ENCODE measurements at regions not wholly inside any gene's neighbourhood (a gene's known extent, or its start where the extent isn't known, plus 50 kb on each side); places are given as distances from the start of the nearest gene placed in this dataset.

- TF ChIP-seq TARDBP (IDR thresholded peaks at IDR 0.05) (no peak), CREB5 (CRISPR knock-in tag; IDR thresholded peaks at IDR 0.05) (no peak), FUS (optimal IDR thresholded peaks at IDR 0.05; ENCODE audit: low read depth, low read length) (no peak), ZKSCAN8 (CRISPR knock-in tag; IDR thresholded peaks at IDR 0.05) (no peak), ZNF764 (CRISPR knock-in tag; IDR thresholded peaks at IDR 0.05; ENCODE audit: low read depth) (no peak), MAFG (tag; conservative IDR thresholded peaks at IDR 0.05) (no peak), TFAP4 (CRISPR knock-in tag; IDR thresholded peaks at IDR 0.05; ENCODE audit: borderline replicate concordance) (no peak), FOXK2 (conservative IDR thresholded peaks at IDR 0.05 in 1 of 2, IDR thresholded peaks at IDR 0.05 in 1 of 2; ENCODE audit: low read depth in 2 of 2) (no peak), SAFB (IDR thresholded peaks at IDR 0.05; ENCODE audit: borderline replicate concordance, low read depth, low read length) (no peak)
These were observed 203.0 kb downstream of the RWDD3 start (continued) for GRCh38 chr1:95437011-95437410.

GRCh38 chr1:95437781-95438180, 203.8 kb downstream of the RWDD3 start:
- no peaks in the 10 kb centered on the region for H3K36me3 ChIP-seq (ENCODE audit: control insufficient read depth, insufficient read depth, low read length)
- H3K4me2 ChIP-seq (ENCODE audit: insufficient read depth, low read length) = no peak overlapping the region
- ATAC-seq (no peak), FAIRE-seq (no peak), DNase-seq (ENCODE audit: extremely low read depth in 1 of 4, low spot score in 3 of 4) (no peak)
- H3K9me1 ChIP-seq (ENCODE audit: control insufficient read depth, insufficient read depth, low read length) = no peaks in the 10 kb centered on the region
- in situ Hi-C loops (cut with MboI) = no loop called here
- no peaks in the 10 kb centered on the region for H3K9me3 ChIP-seq (replicated peaks; ENCODE audit: control insufficient read depth, insufficient read depth, low read depth, low read length)
- no peaks in the 10 kb centered on the region for H4K20me1 ChIP-seq (replicated peaks; ENCODE audit: control insufficient read depth, insufficient read depth, low read length)
- BruUV-seq (replicated peaks) = no TSS peak
- 1% methylated on average over 5 of the region's 6 CpGs for WGBS (ENCODE audit: insufficient coverage, low coverage, missing lambda C conversion rate)
- no peaks in the 10 kb centered on the region for H3K79me2 ChIP-seq (ENCODE audit: control insufficient read depth, insufficient read depth, low read length)
- H3K9ac ChIP-seq (ENCODE audit: insufficient read depth in 1 of 2, low read depth in 2 of 2, low read length in 2 of 2) = no peak overlapping the region
- intact Hi-C loops (cut with micrococcal nuclease) = no loop called here
- ChIA-PET CTCF (ENCODE audit: low intra/inter-chr PET ratio) (no interaction called here), POLR2A (interaction anchor here (0.7 kb wide), 1 partner anchor 706 kb away, joined by 3 read pairs; no protein-coding TSS in a partner anchor)
- no peaks in the 10 kb centered on the region for H3K4me1 ChIP-seq (replicated peaks in 1 of 2; ENCODE audit: control insufficient read depth in 2 of 2, insufficient read depth in 2 of 2, low read length in 2 of 2)
- no peak overlapping the region for H2AFZ ChIP-seq (ENCODE audit: low read depth, low read length)
- no peak overlapping the region for H3K27ac ChIP-seq (ENCODE audit: extremely low read depth, low read depth, low read length)
- H3K27me3 ChIP-seq (ENCODE audit: control insufficient read depth in 2 of 2, insufficient read depth in 2 of 2, low read length in 2 of 2) = no peaks in the 10 kb centered on the region
- H3K4me3 ChIP-seq = no peak overlapping the region
- TF ChIP-seq ZNF75A (CRISPR knock-in tag; IDR thresholded peaks at IDR 0.05) (no peak), ZNF143 (CRISPR knock-in tag; IDR thresholded peaks at IDR 0.05) (no peak), SP2 (IDR thresholded peaks at IDR 0.05; ENCODE audit: extremely low read depth, low read depth, low read length, poor library complexity, severe bottlenecking) (no peak), HDAC6 (IDR thresholded peaks at IDR 0.05; ENCODE audit: low read depth, low read length) (no peak)
